Hematopoietic multipotent progenitor cell treated with erythropoietin and hydrocortisone succinate and interleukin-3 and kit ligand, for 17 days (in vitro differentiated cells): ENCODE measurements at regions not wholly inside any gene's neighbourhood (a gene's known extent, or its start where the extent isn't known, plus 50 kb on each side); places are given as distances from the start of the nearest gene placed in this dataset.
"Not testable (repeated sequence)": the region's sequence is repeated elsewhere in the genome, so short reads cannot be mapped to it uniquely, and the experiment has no call there.

ENCODE experiments used
- DNase-seq: peaks from one replicate; pipeline ENCODE4 v3.0.0-alpha.2; 2015; ENCODE audit warnings: low spot score

DNA sequence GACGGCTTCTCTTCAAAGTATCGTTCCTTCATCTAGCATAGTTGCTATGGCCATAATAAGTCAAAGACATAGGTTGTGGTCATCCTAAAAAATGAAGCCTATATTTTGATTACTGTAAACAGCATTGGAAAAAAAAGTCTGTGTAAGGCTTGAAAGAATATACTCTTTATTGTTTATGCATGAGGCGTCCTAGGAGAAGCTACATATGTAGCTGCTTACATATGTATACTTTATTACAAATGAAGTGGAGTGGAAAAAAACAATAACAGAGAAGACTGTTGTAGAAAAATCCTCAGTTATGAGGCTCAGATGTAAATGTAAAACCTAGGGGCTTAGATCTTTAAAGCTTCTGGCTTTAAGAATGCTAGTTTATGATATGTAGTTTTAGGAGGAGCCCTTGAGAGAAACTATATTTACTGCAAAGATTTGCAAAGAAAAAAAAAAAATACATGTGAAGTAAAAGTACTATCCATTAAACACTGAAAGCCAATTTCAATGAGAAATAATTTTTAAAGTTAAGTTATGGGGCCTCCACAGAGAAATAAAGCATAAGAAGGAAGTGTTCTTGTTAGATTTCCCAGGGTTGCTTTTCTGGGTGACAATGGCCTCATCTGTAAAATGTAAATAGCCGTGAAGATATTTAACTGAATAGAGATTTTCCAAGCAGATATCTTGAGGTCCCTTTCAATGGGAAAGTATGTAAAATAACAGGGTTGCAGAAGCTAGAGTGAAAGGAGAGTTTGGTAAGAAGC lies 598.2 kb downstream of the TRIML1 start:
- no peak for DNase-seq

DNA sequence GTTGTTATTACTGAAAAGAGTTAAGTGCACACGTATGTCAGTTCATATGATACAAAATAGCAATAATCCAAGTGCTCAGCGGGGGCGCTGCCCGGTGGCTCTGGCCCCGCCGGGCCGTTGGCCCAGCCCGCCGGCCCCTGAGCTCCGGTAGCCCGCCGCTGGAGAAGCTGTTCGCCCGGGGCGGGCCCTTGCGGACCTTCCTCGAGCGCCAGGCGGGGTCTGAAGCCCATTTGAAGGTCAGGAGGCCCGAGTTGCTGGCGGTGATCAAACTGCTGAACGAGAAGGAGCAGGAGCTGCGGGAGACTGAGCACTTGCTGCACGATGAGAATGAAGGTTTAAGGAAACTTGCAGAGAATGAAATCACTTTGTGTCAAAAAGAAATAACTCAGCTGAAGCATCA lies 599.0 kb downstream of the TRIML1 start:
- DNase-seq = not testable (repeated sequence)

GRCh38 chr4:188740172-188740571 lies 600.9 kb downstream of the TRIML1 start:
- not testable (repeated sequence) for DNase-seq

DNA sequence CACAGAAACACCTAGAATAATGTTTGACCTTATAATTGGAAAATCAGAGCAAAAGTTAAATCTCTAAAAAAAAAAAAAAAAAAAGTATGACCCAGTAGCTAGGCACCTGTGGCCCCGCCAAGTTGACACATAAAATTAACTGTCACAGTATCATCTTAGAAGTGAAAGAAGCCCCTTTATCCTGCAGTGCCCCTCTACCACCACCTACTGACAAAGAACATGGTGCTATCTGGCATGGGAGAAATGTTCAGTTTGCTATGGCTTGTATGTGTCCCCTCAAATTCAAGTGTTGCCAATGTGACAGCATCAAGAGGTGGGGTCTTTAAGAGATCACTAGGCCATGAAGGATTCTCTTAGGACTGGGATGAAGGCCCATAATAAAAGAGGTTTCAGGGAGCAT lies 601.5 kb downstream of the TRIML1 start:
- DNase-seq = not testable (repeated sequence)

- DNase-seq = no peak
Observed at GRCh38 chr4:188754372-188755002, 615.2 kb downstream of the TRIML1 start.

- no peak for DNase-seq
Observed at GRCh38 chr4:188767496-188767895, 628.3 kb downstream of the TRIML1 start.

- DNase-seq = no peak
Observed at GRCh38 chr4:188778905-188779304, 639.7 kb downstream of the TRIML1 start.

DNA sequence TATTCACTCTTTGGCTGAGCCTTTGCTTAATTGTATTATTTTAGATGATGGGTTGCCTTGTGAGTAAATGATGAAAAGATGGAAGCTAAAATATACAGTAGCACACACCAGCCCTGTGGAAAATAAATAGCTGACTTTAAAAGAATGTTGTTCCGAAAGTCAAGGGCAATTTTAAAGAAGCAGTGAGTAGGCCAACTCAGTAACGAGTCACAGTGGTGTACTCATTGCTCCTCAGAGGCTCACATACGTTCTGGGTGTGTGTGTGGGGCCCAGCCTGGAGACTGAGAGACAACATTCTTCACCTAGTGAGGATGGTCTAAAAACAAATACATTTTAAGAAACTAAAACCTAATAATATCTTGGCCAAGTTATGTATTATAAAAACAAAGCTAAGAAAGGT lies 640.3 kb downstream of the TRIML1 start:
- no peak for DNase-seq

GRCh38 chr4:188780028-188780427 lies 640.8 kb downstream of the TRIML1 start:
- no peak for DNase-seq

DNA sequence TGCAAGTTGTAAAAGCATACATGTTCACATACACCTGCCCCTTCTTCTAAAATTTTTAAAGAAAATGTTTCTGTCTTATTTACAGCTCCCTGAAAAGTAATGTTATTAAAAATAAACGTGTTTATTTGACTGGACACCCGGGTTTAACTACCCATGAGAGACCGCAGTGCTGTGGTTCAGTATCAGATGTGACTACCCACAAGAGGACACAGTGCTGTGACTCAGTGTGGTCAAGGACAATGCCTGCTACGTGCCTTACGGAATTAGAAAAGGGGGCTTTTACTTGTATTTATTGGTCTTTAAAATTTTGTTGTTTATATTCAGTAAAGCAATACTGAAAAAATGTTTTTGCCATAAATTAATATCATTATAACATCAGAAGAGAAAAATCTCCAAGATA lies 641.4 kb downstream of the TRIML1 start:
- DNase-seq = no peak

GRCh38 chr4:188781655-188782054 lies 642.4 kb downstream of the TRIML1 start:
- DNase-seq = no peak

DNA sequence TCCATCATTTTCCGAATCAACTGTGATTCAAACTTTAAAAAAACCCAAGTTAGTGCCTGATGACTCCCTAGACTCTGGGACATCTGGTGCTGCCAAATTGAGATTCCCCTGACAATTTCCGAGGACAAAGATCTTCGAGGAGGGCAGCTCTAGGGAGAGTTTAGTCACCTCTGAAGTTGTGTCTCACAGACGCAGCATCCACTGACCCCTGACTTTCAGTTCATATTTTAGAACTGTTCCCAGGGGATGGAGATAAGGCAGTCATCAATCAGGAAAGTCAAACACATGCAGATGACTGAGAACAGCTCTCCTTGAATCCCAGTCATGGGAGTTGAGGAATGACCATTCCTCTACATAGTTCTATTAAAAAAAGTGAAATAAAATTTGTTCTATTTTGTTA lies 643.9 kb downstream of the TRIML1 start:
- DNase-seq = no peak

DNA sequence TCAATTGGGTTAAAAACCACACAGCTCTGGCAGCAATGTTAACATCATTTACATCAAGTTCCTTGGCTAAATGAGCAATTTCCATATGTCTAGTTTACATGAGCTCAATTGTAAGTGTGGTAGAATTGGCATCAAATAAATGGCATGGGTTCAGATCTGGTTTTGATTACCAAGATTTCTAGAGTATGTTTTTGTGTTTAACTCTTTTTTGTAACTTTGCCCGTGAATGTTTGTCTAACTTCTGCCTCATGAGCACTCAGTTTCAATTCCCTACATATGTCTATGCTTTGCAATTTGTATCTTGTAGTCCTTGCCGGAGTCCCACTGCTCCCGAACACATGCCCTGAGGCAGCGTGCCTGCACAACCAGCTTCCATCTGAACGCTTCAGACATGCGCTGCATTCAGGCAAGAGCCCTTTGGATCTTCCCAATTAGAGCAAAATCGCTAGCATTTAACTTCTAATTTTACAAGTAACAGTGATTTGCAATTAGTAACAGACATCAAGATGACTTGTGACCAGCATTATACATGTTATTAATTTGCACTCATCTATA lies 644.4 kb downstream of the TRIML1 start:
- no peak for DNase-seq

DNA sequence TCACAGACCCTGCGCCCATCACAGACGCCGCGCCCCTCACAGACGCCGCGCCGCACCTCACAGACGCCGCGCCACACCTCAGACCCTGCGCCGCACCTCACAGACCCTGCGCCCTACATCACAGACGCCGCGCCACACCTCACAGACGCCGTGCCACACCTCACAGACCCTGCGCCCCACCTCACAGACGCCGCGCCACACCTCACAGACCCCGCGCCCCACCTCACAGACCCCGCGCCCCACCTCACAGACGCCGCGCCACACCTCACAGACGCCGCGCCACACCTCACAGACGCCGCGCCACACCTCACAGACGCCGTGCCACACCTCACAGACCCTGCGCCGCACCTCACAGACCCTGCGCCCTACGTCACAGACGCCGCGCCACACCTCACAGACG lies 657.4 kb downstream of the TRIML1 start:
- not testable (repeated sequence) for DNase-seq

- not testable (repeated sequence) for DNase-seq
Observed at GRCh38 chr4:188797011-188797410, 657.8 kb downstream of the TRIML1 start.

- DNase-seq = no peak
Observed at GRCh38 chr4:188804861-188805260, 665.6 kb downstream of the TRIML1 start.

GRCh38 chr4:188811121-188811520 lies 671.9 kb downstream of the TRIML1 start:
- no peak for DNase-seq

GRCh38 chr4:188812644-188813043 lies 673.4 kb downstream of the TRIML1 start:
- no peak for DNase-seq

DNA sequence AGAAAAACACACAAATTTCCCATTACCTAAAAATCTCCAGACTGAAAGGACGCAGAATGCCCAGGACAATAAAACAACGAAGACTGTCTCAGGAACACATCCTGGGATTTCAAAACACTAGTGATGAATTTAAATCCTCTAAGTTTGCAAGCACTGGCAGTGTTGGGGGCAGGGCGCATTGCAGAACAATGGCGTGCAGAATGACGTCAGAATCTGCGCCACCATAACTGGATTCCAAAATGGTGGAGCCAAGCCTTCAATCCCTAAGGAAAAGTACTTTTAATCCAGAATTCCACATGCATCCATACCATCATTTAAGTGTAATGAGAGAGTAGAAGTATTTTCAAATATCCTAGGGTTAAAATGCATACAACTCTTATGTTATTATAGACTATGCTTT lies 679.1 kb downstream of the TRIML1 start:
- no peak for DNase-seq

GRCh38 chr4:188819233-188819632 lies 680.0 kb downstream of the TRIML1 start:
- DNase-seq = no peak

GRCh38 chr4:188821500-188821899 lies 682.3 kb downstream of the TRIML1 start:
- DNase-seq = no peak

- DNase-seq = no peak
Observed at GRCh38 chr4:188822698-188823097, 683.5 kb downstream of the TRIML1 start.

DNA sequence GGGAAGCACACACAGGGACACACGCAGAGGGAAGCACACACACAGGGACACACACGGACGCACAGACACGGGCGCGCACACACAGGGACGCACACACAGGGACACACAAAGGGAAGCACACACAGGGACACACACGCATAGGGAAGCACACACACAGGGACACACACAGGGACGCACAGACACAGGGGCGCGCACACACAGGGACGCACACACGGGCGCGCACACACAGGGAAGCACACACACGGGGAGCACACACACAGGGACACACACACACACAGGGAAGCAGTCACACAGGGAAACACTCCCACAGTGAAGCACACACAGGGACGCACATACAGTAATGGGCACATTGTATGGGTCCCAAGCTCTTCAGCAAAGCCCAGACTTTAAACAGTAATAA lies 685.3 kb downstream of the TRIML1 start:
- no peak for DNase-seq

GRCh38 chr4:188826393-188826792 lies 687.2 kb downstream of the TRIML1 start:
- no peak for DNase-seq
